ENCODE measurements at regions not wholly inside any gene's neighbourhood (a gene's known extent, or its start where the extent isn't known, plus 50 kb on each side); places are given as distances from the start of the nearest gene placed in this dataset.
"Not testable (repeated sequence)": the region's sequence is repeated elsewhere in the genome, so short reads cannot be mapped to it uniquely, and the experiment has no call there.

DNA sequence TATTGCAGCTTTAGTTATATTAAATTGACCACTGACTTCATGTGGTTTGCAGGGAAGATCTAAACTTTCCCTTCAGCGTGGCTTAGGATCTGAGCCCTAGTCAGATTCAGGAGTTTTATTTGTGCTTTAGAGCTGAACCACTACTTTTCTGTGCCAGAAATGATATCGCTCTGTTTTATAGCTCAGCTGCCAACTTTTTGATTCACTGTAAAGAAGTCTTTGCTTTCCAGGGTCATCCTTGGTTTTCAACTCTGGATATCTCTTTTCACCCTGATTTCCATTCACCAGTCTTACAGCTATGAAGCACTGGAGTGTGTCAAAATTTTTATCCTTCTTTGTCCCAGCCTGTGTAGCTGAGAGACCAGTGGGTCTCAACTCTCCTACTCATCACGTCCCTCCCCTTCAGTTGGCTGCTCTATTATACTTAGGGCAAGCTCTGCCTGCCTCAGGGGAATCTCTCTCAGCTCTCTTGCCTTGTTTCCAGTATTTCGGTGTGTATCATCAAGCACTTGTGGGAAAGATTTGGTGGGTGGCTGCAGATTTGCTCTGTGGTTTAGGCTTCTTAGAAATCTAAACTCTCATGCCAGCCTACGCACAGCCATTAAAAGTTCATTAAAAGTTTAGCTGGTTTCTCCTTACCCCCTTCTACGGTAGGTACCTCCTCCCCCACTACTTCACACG, 425.5 kb downstream of the TENT5A start:
- DNase-seq, result no peak

DNA sequence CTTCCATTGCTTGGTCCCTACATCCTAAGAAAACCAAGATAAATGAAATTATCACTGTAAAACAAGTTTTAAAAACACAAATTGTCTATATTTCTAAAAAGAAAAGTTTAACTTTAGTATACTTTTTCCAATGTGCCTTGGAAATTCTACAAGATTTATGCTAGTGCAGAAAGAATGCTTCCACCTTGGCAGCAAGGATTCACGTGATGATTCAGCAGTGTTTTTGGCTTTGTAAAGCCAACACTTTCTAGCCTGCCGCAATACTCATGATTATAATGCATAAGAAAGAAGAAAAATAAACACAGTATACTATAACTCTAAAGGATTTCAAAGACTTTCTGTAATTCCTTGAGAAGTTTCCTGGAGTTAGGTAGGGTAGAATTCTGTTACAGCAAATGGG, 442.7 kb downstream of the TENT5A start:
- no peak for DNase-seq

DNA sequence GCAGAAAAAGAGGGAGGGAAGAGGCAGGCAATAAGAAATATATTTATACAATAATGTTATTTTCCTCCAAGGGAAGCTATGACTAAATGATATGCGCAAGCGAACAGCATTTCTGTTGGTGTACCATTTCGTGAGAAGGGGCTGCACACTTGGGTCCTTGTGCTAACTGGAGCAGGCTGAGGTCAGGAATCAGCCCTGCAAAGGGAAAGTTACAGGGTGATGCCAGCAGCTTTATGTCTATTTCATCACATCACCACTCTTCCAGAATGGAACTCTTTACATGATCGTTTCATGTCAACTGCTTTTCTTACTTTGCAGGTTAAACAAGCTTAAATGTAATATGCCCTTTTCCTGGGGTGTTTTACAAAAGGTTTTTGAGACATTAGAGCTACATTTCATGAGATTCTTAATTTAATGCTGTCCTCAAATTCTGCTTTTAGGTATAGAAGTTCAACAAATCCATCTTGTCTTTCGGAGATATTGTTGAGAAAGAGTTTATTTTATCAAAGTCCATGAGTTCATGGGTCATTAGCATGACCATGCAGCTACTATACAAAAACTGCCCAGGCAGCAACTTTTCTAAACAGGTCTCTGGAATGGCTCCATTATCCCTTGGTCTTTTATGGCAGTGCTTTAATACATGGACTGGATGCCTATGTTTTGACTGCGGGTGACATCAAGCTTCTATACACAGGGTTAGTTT, 443.8 kb downstream of the TENT5A start:
- DNase-seq, result no peak

DNA sequence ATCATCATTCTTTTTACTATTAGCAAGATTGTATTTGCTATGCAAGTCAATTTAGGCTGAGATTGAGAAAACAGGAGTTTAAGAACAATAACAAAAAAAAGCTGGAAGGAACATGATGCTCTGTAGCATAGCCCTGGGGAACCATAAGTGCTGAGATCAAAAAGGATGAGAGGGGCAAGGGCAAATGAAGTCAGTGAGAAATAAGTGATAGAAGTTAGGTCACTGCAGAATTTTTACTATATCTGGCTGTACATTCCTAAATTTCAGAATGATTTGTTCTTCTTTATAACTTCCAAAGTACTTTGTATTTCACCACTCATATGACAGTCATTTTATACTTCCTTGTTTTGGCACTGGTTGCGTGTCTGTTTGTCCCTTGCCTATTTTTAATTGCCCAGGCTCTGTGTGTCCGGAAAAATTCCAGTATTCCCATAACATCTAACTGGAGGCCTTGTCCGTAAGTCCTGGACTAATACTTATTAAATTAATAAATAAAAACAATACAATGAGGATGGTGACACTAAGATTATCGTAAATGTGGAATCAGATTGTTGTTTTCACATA, 444.7 kb downstream of the TENT5A start:
- DNase-seq, result no peak

- no peak for DNase-seq
Observed at GRCh38 chr6:81304466-81304865, 448.0 kb downstream of the TENT5A start.

GRCh38 chr6:81300961-81301360, 451.5 kb downstream of the TENT5A start:
- DNase-seq, result no peak

DNA sequence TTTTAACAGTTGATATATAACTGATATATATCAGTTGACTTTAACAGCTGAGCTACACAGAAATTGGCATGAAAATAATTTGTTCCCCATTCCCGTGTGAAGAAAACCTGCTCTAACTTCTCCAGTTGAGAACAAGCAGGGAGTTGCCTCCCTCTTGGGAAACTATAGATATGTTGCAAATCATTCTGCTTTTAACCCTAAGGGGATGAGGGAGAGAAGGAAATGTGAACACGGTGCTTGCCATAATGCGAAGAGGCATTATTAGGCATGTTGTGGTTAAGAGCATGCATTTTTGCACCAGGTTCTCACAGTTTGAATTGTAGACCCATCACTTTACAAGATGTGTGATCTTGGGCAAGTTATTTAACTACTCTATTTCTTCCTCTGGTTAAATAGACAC, 453.7 kb downstream of the TENT5A start:
- DNase-seq, result no peak

- no peak for DNase-seq
Observed at GRCh38 chr6:81295310-81295709, 457.2 kb downstream of the TENT5A start.

DNA sequence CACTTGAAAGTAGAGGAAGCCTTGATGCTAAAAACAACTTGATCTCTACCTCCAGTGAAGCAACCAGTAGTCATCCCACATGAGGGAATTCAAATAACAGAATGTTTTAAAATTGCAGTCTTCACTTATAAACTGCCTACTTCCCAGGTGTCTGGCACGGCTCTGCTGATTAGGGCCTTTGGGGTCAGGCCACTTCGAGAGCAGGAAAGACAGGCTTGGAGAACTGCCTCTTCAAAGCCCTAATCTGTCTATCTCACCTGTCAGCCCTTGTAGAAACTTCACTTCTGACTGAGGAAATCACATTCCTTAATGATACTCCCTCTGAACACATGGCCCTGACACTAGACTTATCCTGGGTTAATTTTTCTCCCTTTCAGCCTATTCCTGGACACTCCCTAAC, 458.6 kb downstream of the TENT5A start:
- no peak for DNase-seq

GRCh38 chr6:81289229-81289628, 463.3 kb downstream of the TENT5A start:
- DNase-seq, result no peak

- no peak for DNase-seq
Observed at GRCh38 chr6:81265106-81265505, 487.4 kb downstream of the TENT5A start.

DNA sequence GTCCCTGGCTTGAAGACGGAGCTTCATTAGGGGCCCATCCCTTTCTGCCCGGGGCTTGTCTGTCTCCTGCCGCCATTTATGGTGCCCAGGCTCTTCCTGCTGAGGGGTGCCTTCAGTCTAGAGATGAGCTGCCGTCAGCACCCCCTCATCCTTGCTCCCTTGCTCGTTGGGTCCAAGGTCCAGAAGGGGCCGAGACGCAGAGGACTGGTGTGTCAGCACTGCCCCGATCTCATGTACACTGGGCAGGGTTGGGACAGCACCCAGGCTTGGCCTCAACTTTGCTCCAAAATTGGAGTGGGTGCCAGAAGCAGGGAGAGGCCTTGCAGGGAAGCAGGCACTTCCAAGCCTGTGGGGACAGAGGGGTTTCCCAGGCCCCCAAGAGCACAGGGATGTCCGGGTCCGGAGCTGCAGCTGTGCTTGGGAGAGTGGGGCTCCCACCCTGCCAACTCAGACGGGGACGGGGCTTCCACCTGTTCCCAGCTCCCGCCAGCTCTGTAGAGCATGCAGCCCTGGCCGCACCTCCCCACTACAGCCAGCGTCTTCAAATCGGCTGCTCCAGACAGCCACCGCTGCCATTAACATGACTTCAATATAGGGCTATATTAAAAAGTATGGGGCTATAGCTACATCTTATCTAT, 488.8 kb downstream of the TENT5A start:
- DNase-seq, result no peak

- DNase-seq, result no peak
Observed at GRCh38 chr6:81262656-81263055, 489.8 kb downstream of the TENT5A start.

- not testable (repeated sequence) for DNase-seq
Observed at GRCh38 chr6:81256223-81256622, 496.3 kb downstream of the TENT5A start.

GRCh38 chr6:81253821-81254220, 498.7 kb downstream of the TENT5A start:
- DNase-seq, result no peak

GRCh38 chr6:81252231-81252630, 500.2 kb downstream of the TENT5A start:
- DNase-seq, result no peak

DNA sequence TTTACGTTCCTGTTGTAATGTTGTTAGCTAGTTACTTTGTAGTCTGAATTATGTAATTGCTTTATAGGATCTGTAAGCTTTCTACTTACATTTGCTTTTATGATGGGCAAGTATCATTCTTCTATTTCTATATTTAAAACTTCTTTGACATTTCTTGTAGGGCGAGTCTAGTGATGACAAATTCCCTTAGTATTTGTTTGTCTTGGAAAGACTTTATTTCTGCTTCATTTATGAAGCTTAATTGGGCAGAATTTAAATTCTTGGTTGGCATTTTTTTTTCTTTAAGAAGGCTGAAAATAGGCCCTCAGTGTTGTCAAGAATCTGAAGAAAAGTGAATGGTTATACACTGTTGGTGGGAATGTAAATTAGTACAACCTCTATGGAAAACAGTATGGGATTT, 506.3 kb downstream of the TENT5A start:
- DNase-seq, result no peak

GRCh38 chr6:81242624-81243023, 509.9 kb downstream of the TENT5A start:
- no peak for DNase-seq

- no peak for DNase-seq
Observed at GRCh38 chr6:81241126-81242041, 511.1 kb downstream of the TENT5A start.

GRCh38 chr6:81238390-81238789, 514.1 kb downstream of the TENT5A start:
- DNase-seq, result no peak

- DNase-seq, result no peak
Observed at GRCh38 chr6:81237226-81237625, 515.3 kb downstream of the TENT5A start.

DNA sequence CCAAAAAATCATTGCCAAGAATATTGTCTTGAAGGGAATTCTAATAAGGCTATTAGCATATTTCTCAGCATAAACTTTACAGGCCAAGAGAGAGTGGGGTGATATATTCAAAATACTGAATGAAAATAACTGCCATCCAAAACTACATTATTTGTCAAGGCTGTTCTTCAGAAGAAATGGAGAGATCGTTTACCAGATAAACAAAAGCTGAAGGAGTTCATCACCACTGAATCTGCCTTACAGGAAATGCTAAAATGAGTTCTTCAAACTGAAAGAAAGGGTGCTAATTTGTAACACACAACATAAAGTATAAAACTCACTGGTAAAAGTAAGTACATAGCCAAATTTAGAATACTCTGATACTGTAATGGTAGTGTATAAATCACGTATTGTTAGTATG, 517.0 kb downstream of the TENT5A start:
- DNase-seq, result no peak

- no peak for DNase-seq
Observed at GRCh38 chr6:81233990-81234389, 518.5 kb downstream of the TENT5A start.

All from activated CD4-positive, alpha-beta T cell treated with anti-CD3 and anti-CD28 coated beads, Interleukin-2, Interleukin-6, amounts not matched to agents 100 ng/mL and 50 ng/mL, durations not matched to agents 16 hours and 8 hours (primary cell).